DND-41 (cell line): ENCODE measurements at regions not wholly inside any gene's neighbourhood (a gene's known extent, or its start where the extent isn't known, plus 50 kb on each side); places are given as distances from the start of the nearest gene placed in this dataset.

Experiments
- EZH2 ChIP-seq: IDR thresholded peaks from 3 replicates; pipeline ENCODE4 v1.6.1; 2012; ENCODE audit warnings: borderline replicate concordance, low read depth, mild to moderate bottlenecking, moderate library complexity, low read length, inconsistent platforms; ENCODE audit not compliant: severe bottlenecking
- TF ChIP-seq, protein P1 (sequence below): IDR thresholded peaks from 2 replicates; pipeline ENCODE4 v1.5.1; 2012; ENCODE audit warnings: borderline replicate concordance, low read length, moderate library complexity, mild to moderate bottlenecking; ENCODE audit not compliant: poor library complexity, severe bottlenecking; ENCODE audit errors: extremely low read depth

DNA sequence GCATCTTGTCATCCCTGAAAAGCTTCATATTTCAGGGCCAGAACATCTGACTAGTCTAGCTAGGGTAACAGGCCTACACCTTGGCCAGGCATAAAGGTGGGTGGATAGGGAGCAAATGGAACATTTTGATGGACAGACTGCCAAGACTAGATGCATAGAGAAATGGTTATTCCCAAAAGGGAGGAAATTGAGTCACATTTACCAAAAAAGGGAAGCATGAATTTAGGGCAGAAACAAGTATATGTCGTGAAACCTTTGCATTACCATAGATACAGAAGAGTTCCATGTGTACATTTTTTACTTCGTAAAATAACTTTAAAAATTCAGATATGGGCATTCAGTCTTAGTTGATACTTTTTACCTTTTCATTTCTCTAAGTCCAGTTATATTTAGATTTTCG lies 101.3 kb upstream of the ZEB2 start:
- no peak for TF ChIP-seq EZH2
- TF ChIP-seq, protein P1, sequence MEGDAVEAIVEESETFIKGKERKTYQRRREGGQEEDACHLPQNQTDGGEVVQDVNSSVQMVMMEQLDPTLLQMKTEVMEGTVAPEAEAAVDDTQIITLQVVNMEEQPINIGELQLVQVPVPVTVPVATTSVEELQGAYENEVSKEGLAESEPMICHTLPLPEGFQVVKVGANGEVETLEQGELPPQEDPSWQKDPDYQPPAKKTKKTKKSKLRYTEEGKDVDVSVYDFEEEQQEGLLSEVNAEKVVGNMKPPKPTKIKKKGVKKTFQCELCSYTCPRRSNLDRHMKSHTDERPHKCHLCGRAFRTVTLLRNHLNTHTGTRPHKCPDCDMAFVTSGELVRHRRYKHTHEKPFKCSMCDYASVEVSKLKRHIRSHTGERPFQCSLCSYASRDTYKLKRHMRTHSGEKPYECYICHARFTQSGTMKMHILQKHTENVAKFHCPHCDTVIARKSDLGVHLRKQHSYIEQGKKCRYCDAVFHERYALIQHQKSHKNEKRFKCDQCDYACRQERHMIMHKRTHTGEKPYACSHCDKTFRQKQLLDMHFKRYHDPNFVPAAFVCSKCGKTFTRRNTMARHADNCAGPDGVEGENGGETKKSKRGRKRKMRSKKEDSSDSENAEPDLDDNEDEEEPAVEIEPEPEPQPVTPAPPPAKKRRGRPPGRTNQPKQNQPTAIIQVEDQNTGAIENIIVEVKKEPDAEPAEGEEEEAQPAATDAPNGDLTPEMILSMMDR = no peak
